ENCODE measurements at regions not wholly inside any gene's neighbourhood (a gene's known extent, or its start where the extent isn't known, plus 50 kb on each side); places are given as distances from the start of the nearest gene placed in this dataset.
"Not testable (repeated sequence)": the region's sequence is repeated elsewhere in the genome, so short reads cannot be mapped to it uniquely, and the experiment has no call there.

DNA sequence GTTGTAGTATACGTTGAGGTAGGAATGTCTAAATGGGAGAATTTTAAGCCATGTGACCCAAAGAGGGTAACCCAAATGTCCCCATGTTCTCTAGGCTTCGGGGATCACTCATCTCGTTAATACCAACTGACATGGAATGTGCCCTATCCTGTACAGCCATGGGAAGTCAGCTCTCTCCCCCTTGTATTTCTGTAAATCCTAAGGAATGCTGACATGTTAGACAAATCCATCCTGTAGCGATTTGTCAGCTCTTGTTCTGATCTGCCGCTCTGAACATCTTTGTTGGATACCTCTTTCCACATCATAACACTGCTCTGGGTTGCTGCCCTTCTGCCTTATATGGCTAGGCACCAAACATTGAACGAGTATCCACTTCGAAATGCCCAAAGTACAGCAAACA lies 350.6 kb downstream of the RND3 start:
- DNase-seq (ENCODE audit: low read depth, low spot score) = no peak

DNA sequence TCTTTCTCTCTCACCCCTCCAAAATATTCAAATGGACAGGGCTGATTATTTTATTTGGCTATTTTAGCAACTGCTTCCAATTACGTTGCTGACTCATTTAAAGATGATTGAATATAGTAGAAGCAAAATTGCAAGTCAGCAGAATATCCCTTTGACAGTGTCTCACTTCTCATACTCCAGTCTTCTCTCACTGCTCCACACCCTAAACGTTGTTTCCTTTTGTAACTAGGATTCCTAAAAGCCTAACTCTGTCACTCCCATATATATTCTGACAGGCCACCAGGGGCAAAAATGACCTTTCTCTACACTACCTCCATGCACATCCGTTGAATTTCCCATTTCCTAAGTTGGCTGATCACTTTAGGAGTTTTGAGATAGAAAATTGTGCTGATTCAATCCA lies 351.1 kb downstream of the RND3 start:
- no peak for DNase-seq (ENCODE audit: low read depth, low spot score)

DNA sequence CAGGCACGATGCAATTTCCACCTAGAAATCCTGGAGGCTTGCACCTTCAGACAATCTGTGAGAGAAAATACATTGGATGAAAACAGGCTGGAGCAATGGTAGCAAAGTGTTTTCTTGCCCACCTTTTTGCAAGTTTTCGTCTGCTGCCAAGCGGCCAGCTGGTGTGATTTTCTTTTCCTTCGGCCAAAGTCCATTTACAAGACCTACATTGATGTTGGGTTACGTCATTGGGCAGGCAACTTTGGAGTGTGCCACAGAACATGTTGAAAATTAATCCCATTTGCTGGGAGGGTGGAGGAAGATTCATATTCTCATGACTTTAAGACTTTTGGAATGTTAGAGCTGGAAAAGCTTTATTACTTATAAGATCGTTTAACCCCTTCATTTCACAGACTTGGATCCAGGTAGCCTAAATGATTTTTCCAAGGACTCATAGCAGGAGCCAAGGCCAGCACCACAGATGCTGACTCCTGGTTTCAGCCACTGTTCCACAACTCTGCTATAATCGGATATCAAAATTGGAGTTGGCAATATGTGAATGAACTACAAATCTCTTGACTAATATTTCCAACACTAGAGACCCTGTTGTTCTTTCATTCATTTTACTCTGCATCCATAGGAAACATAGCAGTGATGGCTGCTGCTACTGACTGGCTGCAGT lies 352.1 kb downstream of the RND3 start:
- DNase-seq (ENCODE audit: low read depth, low spot score) = no peak

DNA sequence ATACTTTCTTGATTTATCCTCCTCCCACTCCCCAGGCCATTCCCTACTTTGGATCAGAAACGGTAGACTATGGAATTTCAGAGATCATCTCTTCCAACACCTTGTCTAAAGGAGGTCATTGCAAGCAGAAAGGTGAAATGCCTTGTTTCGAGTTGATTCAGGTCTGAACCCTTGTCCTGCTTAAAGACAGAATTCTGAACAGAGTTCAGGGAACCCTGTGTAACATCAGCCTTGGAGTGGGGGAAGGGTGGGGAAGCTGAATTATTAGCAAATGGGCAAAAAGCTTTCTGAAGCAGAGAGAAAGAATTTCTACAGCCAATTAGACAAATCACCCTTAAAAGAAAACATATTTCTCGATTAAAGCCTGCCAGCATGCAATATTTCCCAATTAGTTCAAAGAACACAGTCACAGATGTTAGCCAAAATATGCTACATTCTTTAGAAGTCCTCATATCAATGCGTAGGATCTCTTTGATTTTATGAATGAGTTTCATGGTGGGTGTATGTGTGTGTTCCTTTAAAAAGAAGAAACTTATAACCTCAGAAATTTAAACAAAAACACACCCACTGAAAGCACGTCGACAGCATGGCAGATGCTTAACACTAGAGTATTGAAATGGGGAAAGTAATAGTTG lies 353.1 kb downstream of the RND3 start:
- DNase-seq (ENCODE audit: low read depth, low spot score) = peak; percentile 59

DNA sequence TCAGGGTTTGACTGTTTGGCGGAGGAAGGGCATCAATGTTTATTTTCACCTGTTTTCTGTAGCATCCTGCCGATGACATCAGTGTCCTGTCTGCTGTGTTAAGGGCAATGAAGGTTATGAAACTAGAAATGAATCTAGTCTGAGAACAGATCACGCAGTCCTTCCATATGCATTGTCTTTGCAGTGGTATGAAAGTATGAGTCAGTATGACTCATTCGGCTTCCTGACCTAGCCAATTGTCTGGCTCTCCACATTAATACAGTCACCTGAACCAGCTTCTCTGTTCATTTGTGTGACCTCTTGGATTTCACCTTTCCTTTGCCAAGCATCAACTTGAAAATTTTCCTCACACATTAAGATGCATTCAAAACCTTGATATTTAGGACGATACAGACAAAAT lies 353.8 kb downstream of the RND3 start:
- peak; percentile 85 for DNase-seq (ENCODE audit: low read depth, low spot score)

DNA sequence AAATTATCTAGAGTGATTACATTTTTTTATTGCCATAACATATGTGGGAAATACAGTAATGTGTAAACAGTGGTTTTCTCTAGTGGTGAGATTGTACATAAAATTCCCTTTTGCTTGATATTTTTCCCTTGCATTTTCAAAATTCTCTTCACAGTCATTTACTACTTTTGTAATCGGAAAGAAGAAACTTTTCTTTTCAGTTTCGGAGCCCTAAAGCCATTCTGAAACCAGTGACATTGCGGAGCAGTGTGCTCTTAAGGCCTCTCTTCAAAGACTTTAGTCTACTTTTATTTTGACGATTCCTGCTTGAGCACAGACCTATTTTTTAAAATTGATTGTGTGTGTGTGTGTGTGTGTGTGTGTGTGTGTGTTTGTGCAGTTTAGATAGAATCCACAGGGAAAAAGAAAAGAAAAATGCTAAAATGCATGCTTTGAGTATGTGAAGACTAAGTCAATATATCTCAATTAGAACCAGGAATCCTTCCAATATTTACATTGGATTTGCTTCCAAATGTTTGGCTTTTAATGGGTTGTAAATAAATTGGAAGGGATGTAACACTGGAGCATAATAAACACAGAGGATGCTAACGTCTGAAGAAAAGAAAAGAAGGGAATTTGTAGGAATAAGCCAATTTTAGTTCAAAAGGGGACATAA lies 357.4 kb downstream of the RND3 start:
- DNase-seq (ENCODE audit: low read depth, low spot score) = no peak

DNA sequence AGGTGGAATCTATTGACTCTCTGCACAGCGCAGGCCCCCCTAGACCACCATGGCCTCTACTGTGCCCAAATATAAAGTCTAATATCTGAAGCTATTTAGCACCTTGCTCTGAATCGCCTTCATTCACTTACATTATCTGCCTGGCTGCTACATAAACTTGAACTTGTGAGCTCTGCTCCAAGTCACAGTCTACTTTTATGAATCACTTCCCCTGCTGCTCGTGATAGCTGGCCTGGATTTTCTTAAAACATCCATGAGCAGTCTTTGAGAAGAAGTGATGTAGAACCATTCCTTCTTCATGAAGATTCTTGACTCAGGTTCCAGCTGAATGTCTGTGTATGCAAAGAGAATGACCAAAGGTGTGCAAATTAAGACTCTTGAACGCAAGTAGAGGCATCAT lies 359.5 kb downstream of the RND3 start:
- DNase-seq (ENCODE audit: low read depth, low spot score) = no peak

DNA sequence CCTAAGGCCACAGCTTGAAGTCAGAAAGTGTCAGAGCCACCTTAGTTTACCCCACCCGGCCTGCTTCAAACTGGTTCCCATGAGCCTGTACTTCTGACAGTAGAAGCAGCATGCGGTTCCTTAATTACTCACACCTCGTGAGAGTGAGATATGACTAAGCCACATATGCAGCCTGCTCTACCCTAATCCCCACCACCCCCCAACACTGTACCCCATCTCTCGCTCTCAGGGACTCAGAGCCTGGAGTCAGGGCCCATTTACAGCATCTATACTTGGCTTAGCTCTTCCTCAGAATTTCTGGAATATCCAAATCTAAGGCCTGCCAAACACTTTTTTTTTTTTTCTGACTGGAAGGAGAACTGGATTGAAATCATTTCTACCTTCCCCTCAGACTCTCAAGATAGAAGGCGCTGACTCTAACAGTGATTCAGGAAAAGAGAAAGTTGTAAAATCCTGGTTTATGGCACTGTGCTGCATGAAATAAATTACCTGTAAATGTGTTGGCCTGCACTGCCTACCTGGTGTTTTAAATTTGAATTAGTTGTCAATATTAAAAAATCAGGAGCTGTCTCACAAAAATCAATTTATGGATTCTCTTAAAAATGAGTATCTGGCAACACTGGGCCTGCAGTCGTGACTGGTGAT lies 360.0 kb downstream of the RND3 start:
- DNase-seq (ENCODE audit: low read depth, low spot score) = no peak

DNA sequence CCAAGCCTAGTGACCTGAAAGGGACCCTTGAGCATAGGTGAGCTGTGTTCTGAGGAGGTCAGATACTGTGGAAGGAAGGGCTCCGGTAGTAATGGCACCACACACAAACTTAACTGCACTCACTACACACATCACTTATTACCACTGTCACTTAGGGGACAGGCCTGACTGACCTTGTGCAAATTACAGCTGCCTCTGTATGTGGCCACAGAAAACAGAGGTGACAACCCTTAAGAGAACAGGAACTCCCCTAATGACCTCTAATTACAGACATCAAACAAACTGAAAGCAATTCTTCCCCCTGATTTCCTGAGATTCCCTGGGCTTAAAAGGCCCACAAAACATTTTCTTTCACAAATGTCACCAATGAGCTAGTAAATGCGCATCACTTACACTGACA lies 360.6 kb downstream of the RND3 start:
- no peak for DNase-seq (ENCODE audit: low read depth, low spot score)

DNA sequence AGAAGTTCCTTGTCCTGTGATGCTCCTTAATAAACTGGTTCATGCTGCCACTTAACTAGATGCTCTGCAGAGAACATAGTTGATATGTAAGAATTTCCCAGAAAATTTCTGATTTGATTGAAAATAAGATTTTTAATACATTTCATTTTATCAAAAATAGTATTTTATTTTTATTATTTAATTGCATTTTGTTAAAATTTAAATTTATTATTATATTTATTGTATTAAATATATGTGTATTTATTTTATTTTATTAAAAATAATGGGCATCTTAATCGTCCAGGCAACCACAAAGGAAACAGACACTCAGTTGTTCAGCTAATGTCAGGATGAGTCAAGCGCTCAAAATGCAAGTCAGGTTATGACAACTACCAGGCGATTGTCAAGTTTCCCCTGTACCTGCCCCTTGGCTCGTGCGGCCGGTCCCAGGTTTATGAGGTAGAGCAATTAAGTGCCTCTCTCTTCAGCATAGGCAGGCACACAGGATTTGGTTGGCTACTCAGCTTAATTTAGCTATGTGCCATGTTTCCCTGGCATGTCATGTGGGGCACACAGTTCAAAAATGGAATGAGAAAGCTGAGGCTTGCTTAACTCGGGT lies 361.2 kb downstream of the RND3 start:
- DNase-seq (ENCODE audit: low read depth, low spot score) = no peak

DNA sequence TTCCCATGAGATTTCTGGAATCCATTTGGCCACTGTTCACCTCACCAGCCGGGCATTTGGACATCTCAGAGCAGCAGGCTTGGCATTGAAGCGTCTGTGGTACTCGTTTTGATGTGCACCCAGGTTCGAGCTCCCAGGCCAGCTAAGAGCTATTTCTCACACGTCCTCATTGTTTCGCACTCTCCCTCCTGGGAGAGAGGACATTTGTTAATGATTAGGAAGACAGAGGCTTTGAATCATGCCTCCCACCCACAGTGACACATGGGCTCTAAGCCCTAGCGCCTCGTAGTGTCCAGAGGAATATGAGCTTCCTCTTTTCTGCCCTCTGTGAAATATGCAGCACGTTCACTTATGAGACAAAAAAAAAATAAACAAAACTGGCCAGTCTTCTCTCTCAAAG lies 361.8 kb downstream of the RND3 start:
- DNase-seq (ENCODE audit: low read depth, low spot score) = peak; percentile 38

DNA sequence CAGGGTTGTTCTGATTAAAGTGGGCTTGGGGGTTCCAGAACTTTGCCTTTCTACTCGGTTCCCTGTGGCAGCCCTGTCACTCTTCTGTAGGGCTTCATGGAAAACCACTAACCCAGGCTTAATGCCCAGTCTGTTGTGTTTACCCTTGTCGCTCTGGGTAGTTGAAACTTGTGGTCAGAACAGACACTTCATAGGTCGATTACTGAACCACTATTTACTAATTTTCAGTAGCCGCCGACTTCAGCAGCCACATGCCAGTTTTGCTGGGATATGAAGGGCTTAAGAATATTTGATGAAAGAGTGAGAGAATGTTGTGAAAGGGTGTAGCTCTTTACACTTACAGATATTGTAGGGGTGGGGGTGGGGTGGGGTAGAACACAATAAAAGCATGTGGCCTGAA lies 362.3 kb downstream of the RND3 start:
- DNase-seq (ENCODE audit: low read depth, low spot score) = peak; percentile 85

DNA sequence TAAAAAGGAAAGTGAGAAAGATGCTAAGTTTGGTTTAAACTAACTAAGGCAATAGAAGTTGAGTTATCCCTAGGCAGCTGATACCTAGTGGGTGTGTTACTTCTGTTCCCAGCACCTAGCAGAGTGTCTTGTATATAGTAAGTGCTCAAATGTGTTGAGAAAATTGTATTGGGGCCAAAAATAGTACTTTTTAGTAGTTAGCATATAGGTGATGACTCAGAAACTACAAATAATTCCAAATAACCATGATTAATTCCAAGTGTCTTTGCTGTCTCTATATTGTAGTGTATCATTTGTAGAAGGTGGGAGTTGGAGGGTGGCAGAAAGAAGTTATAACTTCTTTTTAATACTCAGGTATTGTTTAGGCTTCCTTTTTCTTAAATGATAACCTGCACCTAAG lies 362.7 kb downstream of the RND3 start:
- DNase-seq (ENCODE audit: low read depth, low spot score) = no peak

DNA sequence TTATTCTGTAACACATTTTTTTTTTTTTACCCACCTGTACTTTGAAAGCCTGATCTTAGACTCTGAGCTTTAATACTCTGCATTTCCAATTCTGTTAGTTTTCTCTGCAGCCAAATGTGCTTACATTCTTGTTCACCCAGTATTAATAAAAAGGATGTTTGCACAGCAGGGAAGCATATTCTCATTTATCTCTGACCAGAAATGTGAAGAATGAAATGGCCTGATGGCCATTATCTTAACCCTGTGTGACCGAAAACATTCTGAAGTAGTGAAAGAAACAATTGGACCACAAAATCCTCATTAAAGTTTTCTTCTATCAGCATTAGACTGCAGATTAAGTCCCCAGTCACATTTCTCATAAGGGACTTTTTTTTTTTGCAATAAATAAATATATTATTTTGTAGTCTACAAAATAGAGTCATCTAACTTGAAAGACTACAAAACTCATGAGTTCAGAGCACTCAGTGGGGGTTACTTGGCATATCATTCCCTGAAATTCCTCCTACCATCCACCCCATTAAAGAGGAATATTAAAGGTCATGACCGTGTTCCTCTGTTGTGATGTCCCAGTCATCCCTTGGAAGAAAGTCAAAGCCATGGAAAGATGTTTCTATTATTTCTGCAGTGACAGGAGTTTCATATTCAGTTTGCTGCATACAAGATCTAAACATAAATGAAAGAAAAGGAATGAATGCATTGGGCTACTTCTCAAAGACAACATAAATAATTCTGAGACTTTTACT lies 364.4 kb downstream of the RND3 start:
- DNase-seq (ENCODE audit: low read depth, low spot score) = peak; percentile 63

DNA sequence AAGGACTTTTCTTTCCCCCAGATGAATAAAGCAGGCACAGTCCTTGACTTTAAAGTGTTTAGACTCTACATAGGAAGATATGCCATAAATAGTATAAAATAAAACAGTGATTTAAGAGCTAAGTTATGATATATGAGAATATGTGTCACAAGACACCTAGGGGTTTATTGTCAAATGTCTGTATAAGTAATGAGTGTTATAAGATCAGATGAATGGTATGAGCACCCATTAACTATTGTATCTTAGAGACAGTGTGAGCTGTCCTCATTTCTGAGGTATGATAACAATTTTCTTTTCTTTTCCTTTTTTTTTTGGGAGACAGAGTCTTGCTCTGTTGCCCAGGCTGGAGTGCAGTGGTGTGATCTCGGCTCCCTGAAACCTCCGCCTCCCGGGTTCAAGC lies 365.3 kb downstream of the RND3 start:
- DNase-seq (ENCODE audit: low read depth, low spot score) = no peak

DNA sequence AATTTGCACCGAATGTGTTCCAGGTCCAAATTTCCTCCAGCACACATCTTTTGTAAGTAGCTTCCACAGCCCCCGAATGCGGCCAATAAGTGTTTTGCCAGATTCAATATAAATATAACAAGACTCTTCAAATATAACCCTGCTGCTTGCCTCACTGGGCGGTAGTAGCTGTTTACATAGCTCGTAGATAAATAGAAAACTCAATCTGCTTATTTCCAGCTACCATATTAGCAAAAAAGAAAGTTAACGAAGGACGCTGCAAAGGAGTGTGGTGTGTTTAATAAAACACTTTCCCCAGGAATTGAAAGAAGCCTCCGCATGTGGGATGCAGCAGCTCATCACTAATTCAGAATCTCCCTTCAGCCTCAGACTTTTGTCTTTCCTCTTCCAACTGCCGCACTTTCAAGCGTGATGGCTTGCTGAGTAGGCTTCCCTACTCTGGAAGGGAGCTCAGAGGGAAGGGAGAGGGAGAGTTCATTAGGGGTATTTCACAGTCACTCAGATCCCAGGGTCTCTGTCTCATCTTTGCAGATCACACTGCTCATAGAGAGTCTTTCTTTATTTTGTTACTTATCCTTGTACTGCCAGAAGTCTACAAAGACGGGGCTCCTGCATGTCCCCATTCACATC lies 367.0 kb downstream of the RND3 start:
- no peak for DNase-seq (ENCODE audit: low read depth, low spot score)

DNA sequence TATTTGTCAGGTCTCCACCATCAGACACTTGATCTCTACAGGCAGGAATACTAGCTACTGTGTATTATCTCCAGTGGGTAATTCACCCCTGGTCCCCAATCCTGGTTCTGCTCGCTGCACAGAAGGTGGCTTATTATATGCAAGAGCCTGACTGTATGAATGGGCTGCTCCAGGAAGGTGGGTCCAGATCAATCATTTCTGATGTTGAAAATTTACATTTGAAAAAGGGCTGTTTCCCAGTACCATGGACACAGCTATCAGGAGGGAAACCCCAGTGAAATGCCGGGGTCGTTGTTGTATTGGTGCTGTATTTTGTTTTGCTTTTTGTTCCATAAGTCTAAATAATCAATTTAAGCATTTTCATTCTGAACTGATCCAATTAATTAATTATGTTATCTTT lies 367.6 kb downstream of the RND3 start:
- no peak for DNase-seq (ENCODE audit: low read depth, low spot score)

DNA sequence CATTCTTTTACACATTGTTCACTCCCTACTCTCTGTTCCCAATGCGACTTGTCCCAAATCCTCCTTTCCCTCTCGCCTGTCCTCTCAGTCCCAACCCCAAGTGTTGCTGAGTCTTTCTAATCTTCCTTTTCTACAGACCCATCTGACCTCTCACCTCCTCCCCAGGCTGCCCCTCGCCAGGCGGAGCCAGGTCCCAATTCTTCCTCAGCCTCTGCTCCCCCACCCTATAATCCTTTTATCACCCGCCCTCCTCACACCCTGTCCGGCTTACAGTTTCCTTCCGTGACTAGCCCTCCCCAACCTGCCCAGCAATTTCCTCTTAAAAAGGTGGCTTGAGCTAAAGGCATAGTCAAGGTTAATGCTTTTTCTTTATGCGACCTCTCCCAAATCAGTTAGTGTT lies 373.4 kb downstream of the RND3 start:
- DNase-seq (ENCODE audit: low read depth, low spot score) = not testable (repeated sequence)

DNA sequence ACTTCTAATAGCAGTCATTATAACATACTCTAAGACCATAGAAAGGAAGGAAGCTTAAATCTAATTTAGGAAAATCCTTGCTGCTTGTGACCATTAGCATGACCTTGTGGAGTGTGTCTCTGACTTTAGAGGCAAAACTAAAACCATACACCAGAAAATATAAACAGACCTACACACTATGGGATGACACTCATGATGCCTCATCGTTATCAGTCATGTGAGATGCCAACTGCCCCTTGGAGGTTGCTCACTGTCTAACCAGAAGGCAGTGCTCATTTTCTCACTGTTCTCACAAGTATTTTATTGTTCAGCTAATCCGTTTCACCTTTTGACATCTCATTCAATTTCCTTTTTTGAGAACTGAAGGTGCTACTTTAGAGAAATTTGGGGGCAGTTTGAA lies 376.9 kb downstream of the RND3 start:
- no peak for DNase-seq (ENCODE audit: low read depth, low spot score)

DNA sequence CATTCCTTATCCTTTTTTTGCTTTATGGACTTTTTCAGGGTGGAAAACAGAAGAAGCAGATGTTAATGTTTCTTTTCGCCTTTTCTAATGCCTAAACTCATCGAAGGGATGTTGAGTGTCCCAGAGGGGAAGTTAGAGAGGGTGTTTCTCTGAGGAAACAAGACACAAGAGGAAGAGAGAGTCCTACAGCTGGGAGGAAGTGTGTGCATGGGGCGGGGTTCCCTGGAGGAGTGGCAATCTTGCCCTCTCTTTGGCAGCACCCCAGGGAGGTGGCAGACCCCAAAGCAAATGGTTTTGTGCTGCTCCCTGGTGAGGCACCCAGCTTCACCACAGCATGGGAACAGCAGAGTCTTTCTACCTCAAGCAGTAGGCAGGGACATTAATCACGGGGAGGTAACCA lies 377.6 kb downstream of the RND3 start:
- DNase-seq (ENCODE audit: low read depth, low spot score) = no peak

DNA sequence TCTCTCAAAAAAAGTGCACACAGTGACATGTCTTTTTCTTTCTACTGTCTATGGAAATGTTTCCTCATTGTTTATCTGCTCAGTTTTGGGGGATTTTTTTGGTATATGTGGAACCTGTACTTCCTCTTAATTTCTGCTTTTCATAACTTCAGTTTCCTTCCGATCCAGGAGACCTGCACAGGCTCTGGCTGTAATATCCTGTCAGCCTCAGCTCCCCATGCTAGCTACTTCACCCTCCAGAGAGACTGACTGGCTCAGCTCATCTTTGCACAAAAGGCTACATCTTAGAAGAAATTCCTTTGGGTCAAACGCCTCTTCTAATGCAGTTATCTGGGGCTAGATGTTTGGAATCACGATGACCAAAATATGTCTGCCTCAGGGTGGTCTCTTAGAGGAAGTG lies 378.4 kb downstream of the RND3 start:
- DNase-seq (ENCODE audit: low read depth, low spot score) = no peak

Data from astrocyte of the hippocampus (primary cell).